Uterus (tissue), 2 donors: ENCODE measurements at regions not wholly inside any gene's neighbourhood (a gene's known extent, or its start where the extent isn't known, plus 50 kb on each side); places are given as distances from the start of the nearest gene placed in this dataset.

Source experiments
- POLR2A ChIP-seq, 2 donors: fragments of 450-650 bp; IDR thresholded peaks; one replicate each; pipeline ENCODE4 v1.6.1; 2016; ENCODE audit warnings: antibody characterized with exemption in 2 of 2, mild to moderate bottlenecking in 1 of 2, moderate library complexity in 1 of 2
- TF ChIP-seq, protein P1 (sequence below), 4 experiments: fragments of 200-600 bp in 2 of 4; fragments of 450-650 bp in 2 of 4; sonication (generic) in 2 of 4; IDR thresholded peaks; one replicate each; pipeline ENCODE4 v1.5.1; 2016 to 2019; ENCODE audit warnings: antibody characterized with exemption in 4 of 4, mild to moderate bottlenecking in 2 of 4, moderate library complexity in 1 of 4

GRCh38 chr11:13222285-13222684 lies 55.3 kb upstream of the BMAL1 start:
- no peak for TF ChIP-seq POLR2A (IDR thresholded peaks at IDR 0.05)
- TF ChIP-seq, protein P1, sequence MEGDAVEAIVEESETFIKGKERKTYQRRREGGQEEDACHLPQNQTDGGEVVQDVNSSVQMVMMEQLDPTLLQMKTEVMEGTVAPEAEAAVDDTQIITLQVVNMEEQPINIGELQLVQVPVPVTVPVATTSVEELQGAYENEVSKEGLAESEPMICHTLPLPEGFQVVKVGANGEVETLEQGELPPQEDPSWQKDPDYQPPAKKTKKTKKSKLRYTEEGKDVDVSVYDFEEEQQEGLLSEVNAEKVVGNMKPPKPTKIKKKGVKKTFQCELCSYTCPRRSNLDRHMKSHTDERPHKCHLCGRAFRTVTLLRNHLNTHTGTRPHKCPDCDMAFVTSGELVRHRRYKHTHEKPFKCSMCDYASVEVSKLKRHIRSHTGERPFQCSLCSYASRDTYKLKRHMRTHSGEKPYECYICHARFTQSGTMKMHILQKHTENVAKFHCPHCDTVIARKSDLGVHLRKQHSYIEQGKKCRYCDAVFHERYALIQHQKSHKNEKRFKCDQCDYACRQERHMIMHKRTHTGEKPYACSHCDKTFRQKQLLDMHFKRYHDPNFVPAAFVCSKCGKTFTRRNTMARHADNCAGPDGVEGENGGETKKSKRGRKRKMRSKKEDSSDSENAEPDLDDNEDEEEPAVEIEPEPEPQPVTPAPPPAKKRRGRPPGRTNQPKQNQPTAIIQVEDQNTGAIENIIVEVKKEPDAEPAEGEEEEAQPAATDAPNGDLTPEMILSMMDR (IDR thresholded peaks at IDR 0.05): no peak
